ENCODE measurements at regions not wholly inside any gene's neighbourhood (a gene's known extent, or its start where the extent isn't known, plus 50 kb on each side); places are given as distances from the start of the nearest gene placed in this dataset.

GRCh38 chr6:8556370-8557013 lies 121.1 kb upstream of the SLC35B3 start:
- H3K27me3 ChIP-seq (replicated peaks; ENCODE audit: control insufficient read depth, insufficient read depth, low read length) = no peaks in the 10 kb centered on the region
- H3K36me3 ChIP-seq (ENCODE audit: control insufficient read depth, insufficient read depth, low read length, severe bottlenecking) = no peaks in the 10 kb centered on the region
- no peak overlapping the region for H3K4me3 ChIP-seq (ENCODE audit: low read length)
- H3K9me3 ChIP-seq (ENCODE audit: control insufficient read depth, low read length) = no peaks in the 10 kb centered on the region
- peaks cover 12% of the 10 kb centered on the region for H3K4me1 ChIP-seq (ENCODE audit: control insufficient read depth, insufficient read depth, low read length)
- H3K9ac ChIP-seq (ENCODE audit: low read length) = no peak overlapping the region
- peak; percentile 79 for DNase-seq (ENCODE audit: low read depth)

- Histone ChIP-seq H3K4me3 (ENCODE audit: low read length) (no peak overlapping the region), H3K4me1 (ENCODE audit: control insufficient read depth, insufficient read depth, low read length) (peaks cover 10% of the 10 kb centered on the region), H3K36me3 (ENCODE audit: control insufficient read depth, insufficient read depth, low read length, severe bottlenecking) (no peaks in the 10 kb centered on the region), H3K9me3 (ENCODE audit: control insufficient read depth, low read length) (no peaks in the 10 kb centered on the region), H3K9ac (ENCODE audit: low read length) (no peak overlapping the region), H3K27me3 (replicated peaks; ENCODE audit: control insufficient read depth, insufficient read depth, low read length) (no peaks in the 10 kb centered on the region)
- DNase-seq (ENCODE audit: low read depth) = no peak
These were observed 116.6 kb upstream of the SLC35B3 start for GRCh38 chr6:8551993-8552392.

- Histone ChIP-seq H3K9me3 (ENCODE audit: control insufficient read depth, low read length) (no peaks in the 10 kb centered on the region), H3K36me3 (ENCODE audit: control insufficient read depth, insufficient read depth, low read length, severe bottlenecking) (no peaks in the 10 kb centered on the region), H3K4me1 (ENCODE audit: control insufficient read depth, insufficient read depth, low read length) (peaks cover 5% of the 10 kb centered on the region), H3K27me3 (replicated peaks; ENCODE audit: control insufficient read depth, insufficient read depth, low read length) (no peaks in the 10 kb centered on the region), H3K9ac (ENCODE audit: low read length) (no peak overlapping the region), H3K4me3 (ENCODE audit: low read length) (no peak overlapping the region)
- DNase-seq (ENCODE audit: low read depth) = no peak
These were observed 116.0 kb upstream of the SLC35B3 start for GRCh38 chr6:8551386-8551785.

- peak; percentile 11 for DNase-seq (ENCODE audit: low read depth)
- no peaks in the 10 kb centered on the region for H3K36me3 ChIP-seq (ENCODE audit: control insufficient read depth, insufficient read depth, low read length, severe bottlenecking)
- H3K4me3 ChIP-seq (ENCODE audit: low read length) = no peak overlapping the region
- H3K9ac ChIP-seq (ENCODE audit: low read length) = no peak overlapping the region
- H3K27me3 ChIP-seq (replicated peaks; ENCODE audit: control insufficient read depth, insufficient read depth, low read length) = no peaks in the 10 kb centered on the region
- no peaks in the 10 kb centered on the region for H3K9me3 ChIP-seq (ENCODE audit: control insufficient read depth, low read length)
- no peaks in the 10 kb centered on the region for H3K4me1 ChIP-seq (ENCODE audit: control insufficient read depth, insufficient read depth, low read length)
These were observed 113.9 kb upstream of the SLC35B3 start for GRCh38 chr6:8549074-8549790.

GRCh38 chr6:8546496-8546895 lies 111.2 kb upstream of the SLC35B3 start:
- Histone ChIP-seq H3K9ac (ENCODE audit: low read length) (no peak overlapping the region), H3K9me3 (ENCODE audit: control insufficient read depth, low read length) (no peaks in the 10 kb centered on the region), H3K27me3 (replicated peaks; ENCODE audit: control insufficient read depth, insufficient read depth, low read length) (no peaks in the 10 kb centered on the region), H3K4me1 (ENCODE audit: control insufficient read depth, insufficient read depth, low read length) (no peaks in the 10 kb centered on the region), H3K36me3 (ENCODE audit: control insufficient read depth, insufficient read depth, low read length, severe bottlenecking) (no peaks in the 10 kb centered on the region), H3K4me3 (ENCODE audit: low read length) (no peak overlapping the region)
- DNase-seq (ENCODE audit: low read depth) = no peak

GRCh38 chr6:8545336-8545735 lies 110.0 kb upstream of the SLC35B3 start:
- Histone ChIP-seq H3K9ac (ENCODE audit: low read length) (no peak overlapping the region), H3K4me3 (ENCODE audit: low read length) (no peak overlapping the region), H3K27me3 (replicated peaks; ENCODE audit: control insufficient read depth, insufficient read depth, low read length) (no peaks in the 10 kb centered on the region), H3K9me3 (ENCODE audit: control insufficient read depth, low read length) (peaks cover 5% of the 10 kb centered on the region), H3K4me1 (ENCODE audit: control insufficient read depth, insufficient read depth, low read length) (no peaks in the 10 kb centered on the region), H3K36me3 (ENCODE audit: control insufficient read depth, insufficient read depth, low read length, severe bottlenecking) (no peaks in the 10 kb centered on the region)
- no peak for DNase-seq (ENCODE audit: low read depth)

- H3K9me3 ChIP-seq (ENCODE audit: control insufficient read depth, low read length) = peaks cover 7% of the 10 kb centered on the region
- H3K4me3 ChIP-seq (ENCODE audit: low read length) = no peak overlapping the region
- H3K4me1 ChIP-seq (ENCODE audit: control insufficient read depth, insufficient read depth, low read length) = no peaks in the 10 kb centered on the region
- DNase-seq (ENCODE audit: low read depth) = no peak
- no peak overlapping the region for H3K9ac ChIP-seq (ENCODE audit: low read length)
- no peaks in the 10 kb centered on the region for H3K36me3 ChIP-seq (ENCODE audit: control insufficient read depth, insufficient read depth, low read length, severe bottlenecking)
- no peaks in the 10 kb centered on the region for H3K27me3 ChIP-seq (replicated peaks; ENCODE audit: control insufficient read depth, insufficient read depth, low read length)
These were observed 108.4 kb upstream of the SLC35B3 start for GRCh38 chr6:8543714-8544113.

GRCh38 chr6:8539453-8539852 lies 104.1 kb upstream of the SLC35B3 start:
- peak; percentile 63 for DNase-seq (ENCODE audit: low read depth)
- H3K4me3 ChIP-seq (ENCODE audit: low read length) = no peak overlapping the region
- H3K27me3 ChIP-seq (replicated peaks; ENCODE audit: control insufficient read depth, insufficient read depth, low read length) = no peaks in the 10 kb centered on the region
- H3K9me3 ChIP-seq (ENCODE audit: control insufficient read depth, low read length) = peaks cover 7% of the 10 kb centered on the region
- H3K36me3 ChIP-seq (ENCODE audit: control insufficient read depth, insufficient read depth, low read length, severe bottlenecking) = no peaks in the 10 kb centered on the region
- no peaks in the 10 kb centered on the region for H3K4me1 ChIP-seq (ENCODE audit: control insufficient read depth, insufficient read depth, low read length)
- no peak overlapping the region for H3K9ac ChIP-seq (ENCODE audit: low read length)

GRCh38 chr6:8536122-8536521 lies 100.8 kb upstream of the SLC35B3 start:
- Histone ChIP-seq H3K9ac (ENCODE audit: low read length) (no peak overlapping the region), H3K36me3 (ENCODE audit: control insufficient read depth, insufficient read depth, low read length, severe bottlenecking) (no peaks in the 10 kb centered on the region), H3K9me3 (ENCODE audit: control insufficient read depth, low read length) (peaks cover 7% of the 10 kb centered on the region), H3K27me3 (replicated peaks; ENCODE audit: control insufficient read depth, insufficient read depth, low read length) (no peaks in the 10 kb centered on the region), H3K4me1 (ENCODE audit: control insufficient read depth, insufficient read depth, low read length) (no peaks in the 10 kb centered on the region), H3K4me3 (ENCODE audit: low read length) (no peak overlapping the region)
- DNase-seq (ENCODE audit: low read depth) = no peak

GRCh38 chr6:8535519-8535918 lies 100.2 kb upstream of the SLC35B3 start:
- Histone ChIP-seq H3K36me3 (ENCODE audit: control insufficient read depth, insufficient read depth, low read length, severe bottlenecking) (no peaks in the 10 kb centered on the region), H3K4me3 (ENCODE audit: low read length) (no peak overlapping the region), H3K9me3 (ENCODE audit: control insufficient read depth, low read length) (peaks cover 3% of the 10 kb centered on the region), H3K27me3 (replicated peaks; ENCODE audit: control insufficient read depth, insufficient read depth, low read length) (no peaks in the 10 kb centered on the region), H3K9ac (ENCODE audit: low read length) (no peak overlapping the region), H3K4me1 (ENCODE audit: control insufficient read depth, insufficient read depth, low read length) (no peaks in the 10 kb centered on the region)
- DNase-seq (ENCODE audit: low read depth) = no peak

- H3K27me3 ChIP-seq (replicated peaks; ENCODE audit: control insufficient read depth, insufficient read depth, low read length) = no peaks in the 10 kb centered on the region
- no peak overlapping the region for H3K9ac ChIP-seq (ENCODE audit: low read length)
- H3K4me1 ChIP-seq (ENCODE audit: control insufficient read depth, insufficient read depth, low read length) = no peaks in the 10 kb centered on the region
- H3K4me3 ChIP-seq (ENCODE audit: low read length) = peak overlapping the region; percentile 59
- no peak for DNase-seq (ENCODE audit: low read depth)
- H3K9me3 ChIP-seq (ENCODE audit: control insufficient read depth, low read length) = no peaks in the 10 kb centered on the region
- no peaks in the 10 kb centered on the region for H3K36me3 ChIP-seq (ENCODE audit: control insufficient read depth, insufficient read depth, low read length, severe bottlenecking)
These were observed 95.6 kb upstream of the SLC35B3 start for GRCh38 chr6:8530785-8531435.
